HG03103 (cell line): ENCODE measurements at regions not wholly inside any gene's neighbourhood (a gene's known extent, or its start where the extent isn't known, plus 50 kb on each side); places are given as distances from the start of the nearest gene placed in this dataset.

Experiments
- ATAC-seq: cut with Tn5 transposase; IDR thresholded peaks from one replicate; pipeline ENCODE4 v1.9.1; 2021; ENCODE audit warnings: low read depth; ENCODE audit not compliant: unreplicated experiment

DNA sequence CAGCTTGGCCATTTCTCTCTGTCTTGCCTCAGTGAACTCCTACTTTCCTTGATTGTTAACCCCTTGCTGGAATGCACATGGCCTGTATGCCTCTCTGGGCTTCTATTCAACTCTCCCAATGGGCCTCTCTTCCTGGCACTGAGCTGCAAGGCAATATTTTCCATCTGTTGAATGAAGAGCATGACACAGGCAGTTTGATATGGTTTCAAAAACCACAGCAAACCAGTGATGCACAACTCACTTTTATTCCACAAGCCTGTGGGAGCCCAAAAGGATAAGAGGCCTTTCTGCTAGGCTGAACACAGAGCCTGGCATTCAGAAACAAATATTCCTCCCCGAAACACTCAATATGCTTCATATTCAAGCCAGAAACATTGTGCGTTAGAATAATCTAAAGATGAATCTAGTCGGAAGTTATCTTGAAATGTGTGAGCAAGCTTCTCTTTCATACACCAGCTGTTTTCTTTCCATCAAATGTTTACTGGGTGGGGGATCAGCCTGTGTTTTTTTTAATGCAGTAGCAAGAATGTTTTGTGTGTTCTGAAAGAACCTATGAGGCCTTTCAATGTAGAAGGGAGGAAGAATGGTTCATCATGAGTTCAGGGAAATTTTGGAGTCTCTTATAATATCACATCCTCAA, 443.1 kb upstream of the SPRY2 start:
- ATAC-seq = no peak

DNA sequence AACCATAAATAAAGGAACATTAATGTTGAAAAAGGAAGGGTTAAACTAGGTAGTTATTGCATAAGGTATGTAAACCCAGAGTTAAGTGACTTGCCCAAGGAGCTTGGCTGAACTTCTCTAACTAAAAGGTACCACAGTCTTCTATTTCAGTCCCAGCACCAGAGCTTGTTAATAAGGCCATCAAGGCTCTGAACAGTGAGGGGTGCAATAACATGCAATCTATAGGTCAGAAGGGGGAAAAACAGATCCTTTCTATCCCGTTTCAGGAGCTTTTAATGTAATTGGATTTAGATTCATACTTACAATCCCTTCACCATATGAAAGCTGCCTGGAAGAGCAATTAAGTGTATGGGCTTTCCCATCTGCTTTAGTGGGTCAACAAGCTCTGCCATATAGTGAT, 441.5 kb upstream of the SPRY2 start:
- ATAC-seq = no peak

DNA sequence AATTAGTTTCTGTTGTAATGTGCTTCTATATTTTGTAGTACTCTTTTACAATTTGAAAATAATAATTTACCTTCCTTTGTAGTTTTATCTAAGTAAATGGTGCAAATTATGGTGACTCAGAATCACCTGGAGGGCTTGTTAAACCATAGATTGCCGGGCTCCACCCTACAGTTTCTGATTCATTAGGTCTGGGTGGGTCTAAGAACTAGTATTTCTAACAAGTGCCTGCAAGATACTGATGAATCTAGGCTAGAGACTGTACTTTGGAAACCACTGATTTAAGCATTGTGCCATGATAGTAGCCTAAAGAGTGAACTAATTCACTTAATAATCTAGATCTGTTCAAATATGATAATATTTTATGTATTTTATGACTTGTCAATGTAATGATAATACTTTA, 437.4 kb upstream of the SPRY2 start:
- no peak for ATAC-seq

DNA sequence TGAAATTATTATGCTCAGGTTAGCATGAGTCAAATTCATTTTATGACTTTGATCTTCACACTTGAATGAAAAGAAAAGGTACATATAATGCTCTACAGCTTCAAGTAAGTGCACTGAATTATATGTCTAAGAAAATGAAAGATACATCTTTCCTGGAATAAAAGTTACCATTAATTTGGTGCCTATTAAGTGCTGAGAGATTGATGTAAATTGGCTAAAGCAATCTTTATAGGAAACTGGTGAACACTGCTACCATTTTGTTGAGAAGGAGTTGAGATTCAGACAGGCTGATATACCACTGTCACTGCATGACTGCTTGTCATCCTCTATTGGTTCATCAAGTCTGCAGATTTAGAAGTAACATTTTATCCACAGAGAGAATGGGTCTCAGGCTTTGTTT, 416.8 kb upstream of the SPRY2 start:
- no peak for ATAC-seq

DNA sequence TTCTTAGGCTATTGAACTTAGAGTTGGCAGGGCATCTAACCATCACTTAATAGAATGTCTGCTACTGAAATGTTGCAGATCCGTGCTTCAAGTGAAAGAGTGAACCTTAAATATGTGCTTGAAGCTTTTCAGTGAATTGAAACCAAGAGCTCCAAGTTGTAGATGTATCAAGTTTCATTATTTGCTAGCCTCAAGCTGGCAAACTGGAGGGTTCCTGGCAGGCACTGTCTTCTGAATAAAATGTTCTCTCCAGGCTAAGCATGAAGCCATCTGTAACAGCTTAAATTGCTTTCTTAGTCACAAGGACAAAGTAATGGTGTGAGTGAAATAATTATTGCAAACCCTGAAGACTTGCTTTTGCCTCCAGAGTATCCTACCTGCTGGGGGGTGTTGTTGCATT, 415.0 kb upstream of the SPRY2 start:
- ATAC-seq = no peak

DNA sequence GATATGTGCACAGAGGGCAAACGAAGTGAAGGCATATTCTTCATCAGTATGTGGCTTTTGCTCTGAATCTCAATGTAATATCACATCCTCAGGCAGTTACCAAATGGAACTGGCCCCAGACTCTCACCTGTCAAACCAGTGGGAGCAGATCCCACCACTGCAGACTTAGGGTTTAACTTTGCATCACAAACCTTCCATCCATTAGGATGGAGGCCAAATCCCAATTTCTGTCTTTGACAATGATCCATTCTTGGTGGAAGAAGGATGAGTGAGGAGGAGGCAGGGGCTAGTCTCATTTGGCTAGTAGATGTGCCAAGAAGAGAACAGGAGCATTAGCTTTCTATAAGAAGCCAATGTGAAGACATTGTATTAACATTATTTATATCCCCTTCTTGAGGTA, 413.5 kb upstream of the SPRY2 start:
- ATAC-seq = no peak

DNA sequence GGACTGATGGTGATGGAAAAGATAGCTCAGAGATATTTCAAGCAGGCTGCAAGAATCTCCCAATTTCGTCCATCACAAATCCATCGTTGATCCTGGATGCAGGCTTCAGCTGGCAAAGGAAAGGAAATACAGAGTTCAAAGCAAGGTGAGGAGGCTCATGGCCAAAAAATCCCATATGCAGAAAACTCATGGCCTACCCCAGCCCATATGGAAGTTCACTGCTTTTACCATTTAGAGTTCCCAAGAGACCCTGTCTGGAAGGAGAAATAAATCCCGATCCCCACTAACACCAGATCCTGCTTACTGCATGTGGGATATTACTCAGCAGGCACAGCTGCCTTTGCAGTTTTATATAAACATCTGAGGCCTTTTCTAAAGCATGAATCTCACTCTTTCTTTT, 412.9 kb upstream of the SPRY2 start:
- no peak for ATAC-seq

DNA sequence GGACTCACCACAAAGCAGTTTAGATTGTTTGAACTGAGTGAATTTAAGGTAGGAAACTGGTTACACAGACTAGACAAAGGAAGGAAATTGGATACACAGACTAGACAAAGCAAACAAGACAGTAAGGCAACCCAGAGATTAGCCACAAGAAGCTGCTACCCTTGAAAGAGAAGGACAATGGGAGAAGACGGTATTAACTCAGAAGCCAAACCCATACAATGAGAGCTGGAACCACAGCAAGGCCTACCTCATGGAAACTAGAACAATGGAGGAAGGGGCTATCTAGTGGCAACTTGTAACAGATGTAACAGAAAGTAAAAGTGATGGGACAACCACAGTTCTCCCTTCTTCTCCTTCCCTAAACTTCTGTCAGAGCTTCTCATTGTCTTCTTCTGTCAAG, 410.9 kb upstream of the SPRY2 start:
- ATAC-seq = no peak

DNA sequence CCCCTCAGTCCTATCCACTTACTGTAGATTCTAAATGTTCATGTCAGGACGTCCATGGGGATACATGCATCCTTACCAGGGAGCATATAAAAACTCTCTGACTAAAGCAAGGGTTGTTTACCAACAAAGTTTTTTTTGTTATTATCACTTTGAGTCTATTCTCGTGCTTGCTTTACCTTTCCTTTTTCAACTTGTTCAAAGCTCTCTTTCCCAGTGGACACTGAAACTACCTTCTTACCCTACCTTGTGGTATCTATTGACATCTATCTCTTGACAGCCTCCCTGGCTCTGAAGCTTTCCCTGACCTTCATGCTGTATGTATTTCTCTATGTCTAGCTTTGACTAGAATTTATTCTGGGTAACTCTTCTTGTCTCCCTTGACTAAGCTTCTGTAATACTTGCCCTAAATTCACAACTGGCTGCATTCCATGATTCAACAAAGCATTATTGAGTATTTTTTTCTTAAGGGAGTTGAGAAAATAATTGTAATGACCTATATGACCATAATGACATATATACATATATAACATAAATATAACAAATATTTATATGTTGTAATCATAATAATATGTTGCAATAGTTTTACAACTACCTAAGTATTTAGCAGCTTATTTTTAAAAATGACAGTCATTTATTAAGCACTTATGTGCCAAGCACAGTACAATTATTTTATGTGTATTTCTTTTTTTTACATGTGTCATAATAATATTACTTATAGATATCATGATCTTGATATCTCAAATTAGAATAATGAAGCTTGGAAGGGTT, 403.4 kb upstream of the SPRY2 start:
- ATAC-seq = no peak

DNA sequence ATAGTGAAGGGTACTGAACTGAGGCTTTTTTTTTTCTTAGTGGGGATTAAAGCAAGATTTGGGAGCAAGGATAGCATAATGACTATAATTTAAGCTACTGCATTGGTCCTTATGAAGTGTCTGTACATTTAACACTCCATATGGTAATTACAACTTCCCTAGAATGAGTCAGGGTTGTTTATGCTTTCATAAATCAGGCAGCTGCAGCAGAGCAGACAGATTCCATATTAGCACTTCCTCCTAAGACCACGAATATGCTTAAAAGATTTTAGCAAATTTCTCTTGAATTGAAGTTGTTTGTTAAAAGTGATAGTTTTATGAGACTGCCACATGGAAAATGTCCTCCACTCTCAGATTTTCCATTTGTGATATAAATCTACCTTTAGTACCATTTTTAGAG, 401.1 kb upstream of the SPRY2 start:
- no peak for ATAC-seq

DNA sequence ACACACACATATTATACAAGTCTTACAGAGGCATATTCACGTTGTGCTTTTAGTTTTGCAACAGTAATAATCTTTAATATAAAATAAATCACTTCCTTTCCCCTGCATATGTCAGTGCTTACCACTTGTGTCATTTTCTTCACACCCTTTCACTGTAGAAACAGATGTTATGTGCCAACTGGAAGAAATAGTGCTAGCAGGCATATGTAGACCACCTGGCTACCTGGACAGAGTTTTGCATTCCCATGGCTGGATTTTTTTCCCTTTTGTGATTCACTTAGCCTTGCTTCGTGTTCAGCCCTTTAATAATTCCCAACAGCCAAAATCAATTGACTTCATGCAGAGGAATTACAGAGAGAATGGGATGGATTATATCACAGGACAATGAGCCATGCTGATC, 399.1 kb upstream of the SPRY2 start:
- ATAC-seq = no peak

DNA sequence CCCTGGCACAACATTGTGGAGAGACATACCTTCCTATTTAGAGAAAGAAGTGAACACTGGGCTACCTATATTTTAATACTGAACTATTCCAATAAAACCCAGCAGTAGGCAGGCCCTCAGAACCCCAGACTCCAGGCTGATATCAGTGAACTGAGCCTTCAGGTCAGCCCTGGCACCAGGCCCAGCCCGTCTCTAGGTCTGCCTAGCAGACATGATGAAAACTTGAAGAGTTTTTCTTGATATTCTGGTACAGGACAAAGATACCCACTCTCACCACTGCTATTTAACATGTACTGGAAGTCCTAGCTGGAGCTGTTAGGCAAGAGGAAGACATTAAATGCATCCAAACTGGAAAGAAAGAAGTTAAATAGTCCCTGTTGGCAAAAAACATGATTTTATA, 396.6 kb upstream of the SPRY2 start:
- no peak for ATAC-seq

DNA sequence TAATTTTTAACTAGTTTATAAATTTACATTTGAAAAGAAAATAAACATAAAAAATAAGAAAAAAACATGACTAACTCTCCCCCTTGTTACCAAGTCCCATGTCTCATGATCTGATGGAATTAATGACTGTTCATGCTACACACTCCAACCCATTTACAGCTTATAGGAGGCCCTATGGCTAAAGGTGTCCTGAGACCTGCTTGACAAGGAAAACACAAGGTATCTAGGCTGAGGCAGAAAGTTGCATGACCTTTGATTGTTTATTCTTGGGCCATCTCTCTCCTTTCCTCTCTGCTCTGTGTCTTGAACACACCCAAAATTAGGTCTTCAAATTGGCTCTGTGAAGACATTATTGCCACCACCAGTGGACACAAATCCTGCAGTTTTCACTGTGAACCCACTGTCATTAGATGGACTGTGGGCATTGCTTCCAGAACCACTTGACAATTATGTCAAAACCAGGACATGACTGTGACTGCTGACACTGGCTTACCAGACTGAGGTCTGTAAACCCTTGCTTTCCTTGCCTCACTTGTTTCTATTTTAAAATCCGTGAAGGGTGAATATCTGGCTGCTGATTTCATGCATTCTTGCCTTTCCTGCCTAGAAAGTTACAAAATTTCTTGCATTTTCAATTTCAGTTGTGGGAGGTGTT, 386.5 kb upstream of the SPRY2 start:
- ATAC-seq = no peak

DNA sequence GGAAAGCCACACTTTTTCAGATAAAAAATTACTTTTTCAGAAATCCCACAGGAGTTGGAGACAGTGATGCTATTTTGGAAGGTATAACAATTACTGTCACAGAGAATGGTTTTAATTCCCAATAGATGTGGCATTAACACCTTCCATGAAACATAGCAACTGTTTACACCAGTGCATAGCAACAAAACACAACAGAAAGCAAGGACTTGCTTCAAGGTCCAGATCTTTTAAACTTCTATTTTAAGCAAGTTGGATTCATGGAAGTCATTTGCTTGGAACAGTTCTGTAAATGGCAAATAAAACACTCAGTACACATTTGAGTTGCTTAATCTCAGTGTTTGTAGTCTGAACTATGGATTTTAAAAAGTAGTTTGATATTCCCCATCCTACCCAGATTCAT, 385.9 kb upstream of the SPRY2 start:
- ATAC-seq = no peak

DNA sequence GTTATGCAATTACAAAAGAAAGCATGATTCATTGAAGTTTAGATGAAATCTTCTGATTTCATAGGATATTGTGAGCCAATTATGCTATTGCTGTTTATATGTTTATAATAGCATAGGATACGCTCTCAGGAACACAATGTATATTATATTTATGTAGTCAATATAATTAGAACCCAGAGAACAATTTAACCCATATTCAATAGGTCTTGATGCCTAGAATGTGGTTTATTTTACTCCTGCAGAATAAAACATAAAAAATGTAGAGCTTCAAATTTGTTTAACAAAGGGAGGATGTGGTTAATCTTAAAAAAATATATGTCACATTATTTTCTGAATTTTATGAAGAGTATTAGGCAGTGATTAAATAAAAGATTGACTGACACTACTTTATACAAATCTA, 380.8 kb upstream of the SPRY2 start:
- ATAC-seq = no peak

DNA sequence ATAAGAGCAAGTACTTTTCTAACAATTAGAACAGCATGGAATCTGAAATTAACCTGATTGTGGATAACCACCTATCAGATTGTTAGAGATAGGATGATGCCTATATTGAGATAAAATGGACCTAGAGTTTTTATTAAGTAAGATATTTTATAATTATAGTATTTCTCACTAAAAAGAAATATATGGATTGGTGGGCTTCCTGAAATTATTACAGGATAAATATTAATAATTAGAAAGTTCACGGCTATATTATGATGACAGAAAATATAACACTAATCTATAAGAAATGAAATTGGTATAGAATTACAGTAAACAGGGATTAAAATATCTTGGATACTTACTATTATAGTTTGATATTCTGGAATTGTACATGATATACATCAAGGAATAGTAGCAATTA, 378.0 kb upstream of the SPRY2 start:
- ATAC-seq = no peak

DNA sequence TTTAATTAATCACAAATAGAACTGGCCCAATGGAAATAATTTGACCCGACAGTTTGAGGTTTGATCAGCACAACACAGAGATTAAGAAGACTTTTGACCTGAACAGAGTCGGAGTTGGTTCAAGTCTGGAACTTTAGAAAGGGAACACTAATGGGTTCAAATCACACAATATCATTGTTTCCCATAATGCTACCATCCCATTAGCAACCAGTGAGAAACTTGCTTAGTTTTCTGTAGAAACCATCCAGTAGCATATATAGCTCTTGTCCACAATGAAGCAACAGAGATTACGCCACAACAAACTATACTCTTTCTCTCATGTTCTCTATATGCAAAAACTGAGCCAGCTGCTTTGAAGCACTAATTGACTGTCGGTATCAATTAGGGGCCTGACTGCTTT, 376.9 kb upstream of the SPRY2 start:
- ATAC-seq = no peak

DNA sequence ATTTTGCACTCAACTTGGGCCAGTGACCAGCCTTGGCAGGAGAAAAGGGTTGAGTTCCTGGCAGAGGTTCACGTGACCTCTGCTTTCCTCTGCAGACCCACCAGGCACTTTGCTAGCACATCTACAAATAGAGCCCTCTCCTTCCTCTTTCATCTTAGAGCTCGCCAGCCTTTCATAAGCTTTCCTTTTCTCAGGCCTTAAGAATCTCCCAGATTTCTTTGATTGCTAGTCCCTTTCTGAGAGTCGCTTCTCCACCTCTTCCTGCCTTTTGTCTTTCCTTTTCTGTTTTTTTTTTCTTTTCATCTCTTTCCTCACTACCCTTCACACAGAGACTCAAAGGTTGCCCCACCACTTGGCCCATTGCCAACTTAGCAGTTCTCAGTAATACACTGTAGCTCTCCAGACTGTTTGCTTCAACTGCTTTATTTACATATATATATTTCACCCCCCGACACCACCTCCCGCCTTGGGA, 375.7 kb upstream of the SPRY2 start:
- ATAC-seq = no peak

DNA sequence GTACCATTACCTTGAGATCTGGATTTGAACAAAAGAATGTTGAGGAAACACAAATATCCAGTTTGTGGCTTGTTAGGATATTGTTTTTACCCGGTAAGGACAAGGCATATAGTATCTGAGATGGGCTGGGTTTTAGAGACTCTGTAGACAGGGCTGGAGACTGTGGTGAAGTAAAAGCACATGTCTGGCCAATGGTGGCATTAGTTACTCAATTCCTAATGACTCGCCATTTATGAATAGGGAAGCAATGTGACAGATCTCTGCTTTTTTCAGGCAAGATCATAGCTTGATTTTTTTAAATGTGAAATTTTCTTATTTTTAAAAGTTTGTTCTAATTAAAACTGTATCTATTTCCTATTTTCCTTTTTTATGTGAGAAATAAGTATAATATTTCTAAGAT, 371.1 kb upstream of the SPRY2 start:
- ATAC-seq = no peak

DNA sequence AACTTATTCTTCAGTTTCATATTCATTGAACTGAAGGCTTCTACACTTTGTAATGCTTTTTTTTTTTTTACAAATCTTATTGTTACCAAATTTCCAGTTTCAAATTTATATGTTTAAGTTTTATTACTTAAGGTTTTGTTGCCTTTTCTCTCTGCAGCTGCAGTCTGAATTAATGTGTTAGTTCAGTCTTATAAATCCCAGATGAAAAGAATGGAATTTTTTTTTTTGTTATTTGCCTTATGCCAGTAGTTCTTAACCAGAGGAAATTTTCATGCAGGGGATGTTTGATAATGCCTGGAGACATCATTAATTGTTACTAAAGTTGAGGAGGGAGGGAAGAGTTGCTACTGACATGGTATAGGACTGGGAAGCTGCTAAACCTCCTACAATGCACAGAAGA, 367.9 kb upstream of the SPRY2 start:
- ATAC-seq = no peak

DNA sequence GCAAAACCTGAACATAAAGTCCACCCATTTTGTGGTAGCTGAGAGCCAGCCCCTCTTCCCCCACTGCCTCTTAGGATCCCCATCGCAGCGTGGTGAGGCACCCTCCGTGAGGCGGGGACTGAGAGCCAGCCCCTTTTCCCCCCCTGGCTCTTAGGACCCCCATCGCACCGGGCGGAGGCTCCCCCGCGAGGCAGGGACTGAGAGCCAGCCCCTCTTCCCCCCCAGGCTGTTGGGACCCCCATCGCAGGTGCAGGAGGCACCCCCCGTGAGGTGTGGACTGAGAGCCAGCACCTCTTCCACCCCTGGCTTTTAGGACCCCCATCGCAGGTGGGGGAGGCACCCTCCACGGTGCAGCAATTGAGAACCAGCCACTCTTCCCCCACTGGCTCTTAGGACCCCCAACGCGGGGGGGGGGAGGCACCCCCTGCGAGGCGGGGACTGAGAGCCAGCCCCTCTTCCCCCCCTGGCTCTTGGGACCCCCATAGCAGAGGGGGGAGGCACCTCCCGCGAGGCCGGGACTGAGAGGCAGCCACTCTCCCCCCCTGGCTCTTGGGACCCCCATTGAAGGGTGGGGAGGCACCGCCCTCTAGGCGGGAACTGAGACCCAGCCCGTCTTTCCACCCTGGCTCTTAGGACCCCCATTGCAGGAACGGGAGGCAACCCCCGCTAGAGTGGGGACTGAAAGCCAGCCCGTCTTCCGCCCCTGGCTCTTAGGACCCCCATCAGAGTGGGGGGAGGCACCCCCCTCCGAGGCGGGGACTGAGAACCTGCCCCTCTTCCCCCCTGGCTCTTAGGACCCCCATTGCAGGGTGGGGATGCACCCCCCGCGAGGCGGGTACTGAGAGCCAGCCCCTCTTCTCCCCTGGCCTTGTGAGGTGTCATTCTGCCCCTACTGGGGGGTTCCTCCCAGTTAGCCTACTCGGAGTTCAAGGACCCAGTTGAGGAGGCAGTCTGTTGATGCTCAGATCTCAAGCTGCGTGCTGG, 366.4 kb upstream of the SPRY2 start:
- no peak for ATAC-seq
